H1 (cell line): ENCODE measurements at regions not wholly inside any gene's neighbourhood (a gene's known extent, or its start where the extent isn't known, plus 50 kb on each side); places are given as distances from the start of the nearest gene placed in this dataset.

Experiments used
- CTCF ChIP-seq, 3 experiments: IDR thresholded peaks; 1 replicate in 2 of 3; 2 replicates in 1 of 3; pipeline versions ENCODE4 v1.5.1 to v1.6.1; 2011; ENCODE audit warnings: low read length in 3 of 3, mild to moderate bottlenecking in 3 of 3, inconsistent platforms in 2 of 3, low read depth in 1 of 3, moderate library complexity in 1 of 3; ENCODE audit not compliant: insufficient read depth in 1 of 3; ENCODE audit errors: control extremely low read depth in 1 of 3
- EP300 ChIP-seq, 2 experiments: IDR thresholded peaks; 1 replicate in 1 of 2; 2 replicates in 1 of 2; pipeline ENCODE4 v1.6.1; 2011 to 2012; ENCODE audit warnings: low read depth in 2 of 2, low read length in 2 of 2, mild to moderate bottlenecking in 2 of 2, borderline replicate concordance in 1 of 2, inconsistent platforms in 1 of 2, moderate library complexity in 1 of 2
- EZH2 ChIP-seq: fragments of 200-600 bp; sonication (generic); IDR thresholded peaks from 2 replicates; pipeline ENCODE4 v1.7.1; 2012; ENCODE audit warnings: low read depth, mild to moderate bottlenecking, moderate library complexity, low read length, inconsistent platforms; ENCODE audit not compliant: severe bottlenecking
- TEAD4 ChIP-seq: IDR thresholded peaks from 2 replicates; pipeline ENCODE4 v1.6.1; 2012; ENCODE audit warnings: low read depth, low read length, inconsistent platforms, mixed read lengths
- TF ChIP-seq, protein P1 (sequence below): IDR thresholded peaks from 2 replicates; pipeline ENCODE4 v1.6.1; 2012; ENCODE audit warnings: low read length, inconsistent platforms

DNA sequence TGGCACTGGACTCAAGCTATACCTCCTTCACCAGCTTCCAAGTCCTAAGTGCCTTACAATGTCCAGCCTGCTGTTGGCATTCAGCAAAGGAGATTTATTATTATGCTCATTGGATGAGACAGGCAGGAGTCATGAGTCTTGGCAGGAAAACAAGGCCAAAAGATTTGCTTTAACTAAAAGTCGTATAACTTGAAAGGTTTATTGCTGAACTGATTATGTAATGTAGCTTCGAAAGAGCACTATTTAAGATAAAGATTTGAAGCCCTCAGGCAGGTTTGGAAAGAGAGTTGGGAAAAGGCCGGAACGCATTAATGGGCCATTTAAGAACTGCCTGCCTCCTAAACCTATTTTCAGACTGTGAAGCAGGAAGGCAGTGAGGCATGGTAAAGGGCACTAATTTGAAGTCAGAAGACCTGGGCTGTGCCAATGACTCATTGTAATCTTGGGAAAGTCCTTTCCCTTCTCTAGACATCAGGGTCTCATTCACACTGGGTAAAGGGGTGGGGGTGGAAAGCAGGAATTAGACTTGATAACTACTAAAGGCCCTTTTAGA is 280.5 kb upstream of the EDA2R start:
- no peak for TF ChIP-seq EZH2
- no peak for TF ChIP-seq TEAD4
- no peak for TF ChIP-seq CTCF (IDR thresholded peaks at IDR 0.05; ENCODE audit: control extremely low read depth in 1 of 3, insufficient read depth in 1 of 3, low read depth in 1 of 3, low read length in 3 of 3)
- TF ChIP-seq, protein P1, sequence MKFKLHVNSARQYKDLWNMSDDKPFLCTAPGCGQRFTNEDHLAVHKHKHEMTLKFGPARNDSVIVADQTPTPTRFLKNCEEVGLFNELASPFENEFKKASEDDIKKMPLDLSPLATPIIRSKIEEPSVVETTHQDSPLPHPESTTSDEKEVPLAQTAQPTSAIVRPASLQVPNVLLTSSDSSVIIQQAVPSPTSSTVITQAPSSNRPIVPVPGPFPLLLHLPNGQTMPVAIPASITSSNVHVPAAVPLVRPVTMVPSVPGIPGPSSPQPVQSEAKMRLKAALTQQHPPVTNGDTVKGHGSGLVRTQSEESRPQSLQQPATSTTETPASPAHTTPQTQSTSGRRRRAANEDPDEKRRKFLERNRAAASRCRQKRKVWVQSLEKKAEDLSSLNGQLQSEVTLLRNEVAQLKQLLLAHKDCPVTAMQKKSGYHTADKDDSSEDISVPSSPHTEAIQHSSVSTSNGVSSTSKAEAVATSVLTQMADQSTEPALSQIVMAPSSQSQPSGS = no peak
- no peak for TF ChIP-seq EP300 (IDR thresholded peaks at IDR 0.05; ENCODE audit: borderline replicate concordance in 1 of 2, low read depth in 2 of 2, low read length in 2 of 2)
